ENCODE measurements at regions not wholly inside any gene's neighbourhood (a gene's known extent, or its start where the extent isn't known, plus 50 kb on each side); places are given as distances from the start of the nearest gene placed in this dataset.

DNA sequence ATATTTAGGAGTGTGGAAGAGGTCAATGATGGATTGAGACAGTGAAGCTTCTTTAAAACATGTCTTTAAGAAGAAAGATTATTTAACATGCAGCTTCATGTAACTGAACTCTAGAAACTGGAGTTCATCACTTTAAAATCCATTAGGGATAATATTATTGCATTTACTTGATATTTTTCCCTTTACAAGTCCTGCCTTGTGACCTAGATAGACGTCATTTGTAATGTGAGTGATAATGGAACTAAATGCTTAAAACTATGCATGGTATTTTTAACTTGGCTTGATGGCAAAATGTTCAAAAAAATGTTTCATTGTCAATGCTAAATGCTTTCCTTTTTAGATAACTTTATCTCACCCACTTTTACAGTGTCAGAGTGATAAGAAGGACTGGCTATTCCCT is 723.7 kb downstream of the RWDD3 start:
- TF ChIP-seq, protein P1, sequence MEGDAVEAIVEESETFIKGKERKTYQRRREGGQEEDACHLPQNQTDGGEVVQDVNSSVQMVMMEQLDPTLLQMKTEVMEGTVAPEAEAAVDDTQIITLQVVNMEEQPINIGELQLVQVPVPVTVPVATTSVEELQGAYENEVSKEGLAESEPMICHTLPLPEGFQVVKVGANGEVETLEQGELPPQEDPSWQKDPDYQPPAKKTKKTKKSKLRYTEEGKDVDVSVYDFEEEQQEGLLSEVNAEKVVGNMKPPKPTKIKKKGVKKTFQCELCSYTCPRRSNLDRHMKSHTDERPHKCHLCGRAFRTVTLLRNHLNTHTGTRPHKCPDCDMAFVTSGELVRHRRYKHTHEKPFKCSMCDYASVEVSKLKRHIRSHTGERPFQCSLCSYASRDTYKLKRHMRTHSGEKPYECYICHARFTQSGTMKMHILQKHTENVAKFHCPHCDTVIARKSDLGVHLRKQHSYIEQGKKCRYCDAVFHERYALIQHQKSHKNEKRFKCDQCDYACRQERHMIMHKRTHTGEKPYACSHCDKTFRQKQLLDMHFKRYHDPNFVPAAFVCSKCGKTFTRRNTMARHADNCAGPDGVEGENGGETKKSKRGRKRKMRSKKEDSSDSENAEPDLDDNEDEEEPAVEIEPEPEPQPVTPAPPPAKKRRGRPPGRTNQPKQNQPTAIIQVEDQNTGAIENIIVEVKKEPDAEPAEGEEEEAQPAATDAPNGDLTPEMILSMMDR (IDR thresholded peaks at IDR 0.05; ENCODE audit: poor library complexity, severe bottlenecking): no peak
- no peaks in the 10 kb centered on the region for H3K36me3 ChIP-seq (ENCODE audit: low read depth)
- no peaks in the 10 kb centered on the region for H3K9me3 ChIP-seq (ENCODE audit: severe bottlenecking)
- DNase-seq (ENCODE audit: low spot score): no peak
- no peak overlapping the region for H3K4me3 ChIP-seq (ENCODE audit: severe bottlenecking)
- no peak for ATAC-seq (ENCODE audit: low read depth)
- H3K27ac ChIP-seq (ENCODE audit: poor library complexity, severe bottlenecking): no peak overlapping the region
- H3K27me3 ChIP-seq (ENCODE audit: insufficient read depth, poor library complexity, severe bottlenecking): no peaks in the 10 kb centered on the region
- H3K4me1 ChIP-seq (ENCODE audit: insufficient read depth, poor library complexity, severe bottlenecking): no peaks in the 10 kb centered on the region

DNA sequence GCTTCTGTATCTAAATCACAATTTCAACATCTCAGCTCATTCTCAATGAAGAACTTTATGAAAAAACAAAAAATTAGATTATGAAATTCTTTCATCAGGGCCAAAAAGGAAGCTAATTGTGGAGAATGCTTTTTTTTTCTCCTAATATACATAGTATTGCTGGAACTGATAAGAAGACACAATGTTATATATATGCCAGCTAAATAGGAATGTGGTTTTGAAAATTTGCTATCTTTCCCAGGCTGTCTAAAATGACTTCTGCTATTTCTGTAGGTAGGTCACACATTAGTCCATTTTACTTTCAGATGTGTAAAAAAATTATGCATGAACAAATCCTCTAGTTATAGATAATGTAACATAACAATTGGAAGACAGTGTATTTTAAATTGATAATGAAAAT is 732.9 kb downstream of the RWDD3 start:
- no peak for DNase-seq (ENCODE audit: low spot score)
- Histone ChIP-seq H3K4me3 (ENCODE audit: severe bottlenecking) (no peak overlapping the region), H3K27me3 (ENCODE audit: insufficient read depth, poor library complexity, severe bottlenecking) (peaks cover 6% of the 10 kb centered on the region), H3K36me3 (ENCODE audit: low read depth) (no peaks in the 10 kb centered on the region), H3K9me3 (ENCODE audit: severe bottlenecking) (no peaks in the 10 kb centered on the region), H3K4me1 (ENCODE audit: insufficient read depth, poor library complexity, severe bottlenecking) (no peaks in the 10 kb centered on the region), H3K27ac (ENCODE audit: poor library complexity, severe bottlenecking) (no peak overlapping the region)
- no peak for ATAC-seq (ENCODE audit: low read depth)
- TF ChIP-seq, protein P1 (IDR thresholded peaks at IDR 0.05; ENCODE audit: poor library complexity, severe bottlenecking): no peak

DNA sequence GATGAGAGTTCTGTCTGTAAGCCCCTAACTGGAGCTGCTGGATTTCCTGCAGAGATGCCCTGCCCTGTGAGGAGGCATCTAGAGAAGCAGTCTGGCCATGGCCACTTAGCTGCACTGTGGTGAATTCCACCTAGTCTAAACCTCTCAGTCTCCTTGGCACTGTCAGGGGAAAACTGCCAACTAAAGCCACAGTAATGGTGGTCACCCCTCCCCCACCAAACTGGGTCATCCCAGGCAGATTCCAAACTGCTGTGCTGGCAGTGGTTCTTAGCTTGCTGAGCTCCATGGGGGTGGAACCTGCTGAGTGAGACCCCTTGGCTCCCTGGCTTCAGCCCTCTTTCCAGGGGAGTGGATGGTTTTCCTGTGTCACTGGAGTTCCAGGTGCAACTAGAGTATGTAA is 740.6 kb downstream of the RWDD3 start:
- TF ChIP-seq, protein P1 (IDR thresholded peaks at IDR 0.05; ENCODE audit: poor library complexity, severe bottlenecking): no peak
- Histone ChIP-seq H3K36me3 (ENCODE audit: low read depth) (no peaks in the 10 kb centered on the region), H3K27ac (ENCODE audit: poor library complexity, severe bottlenecking) (no peak overlapping the region), H3K4me3 (ENCODE audit: severe bottlenecking) (no peak overlapping the region), H3K4me1 (ENCODE audit: insufficient read depth, poor library complexity, severe bottlenecking) (no peaks in the 10 kb centered on the region), H3K27me3 (ENCODE audit: insufficient read depth, poor library complexity, severe bottlenecking) (peaks cover 6% of the 10 kb centered on the region), H3K9me3 (ENCODE audit: severe bottlenecking) (no peaks in the 10 kb centered on the region)
- ATAC-seq (ENCODE audit: low read depth): no peak; the same call in 2 of the 3 replicates
- no peak for DNase-seq (ENCODE audit: low spot score)

DNA sequence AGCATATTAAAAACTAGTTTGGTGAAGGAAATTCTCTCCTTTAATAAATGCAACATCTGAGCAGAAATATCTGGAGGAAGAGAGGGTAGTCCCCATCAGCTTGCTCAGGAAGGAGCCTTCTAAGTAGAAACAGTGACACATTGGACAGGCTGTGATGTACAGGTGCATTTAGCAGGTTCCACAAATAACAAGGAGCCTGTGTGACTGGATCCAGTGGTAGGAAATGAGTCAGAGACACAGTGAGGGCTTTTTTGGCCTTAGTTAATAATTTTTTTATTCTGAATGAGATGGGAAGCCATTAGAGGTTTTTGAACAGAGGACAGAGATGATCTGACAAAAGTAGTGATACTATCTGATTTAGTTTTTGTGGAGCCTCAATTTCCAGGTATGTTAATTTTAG is 738.9 kb upstream of the PTBP2 start:
- Histone ChIP-seq H3K9me3 (ENCODE audit: severe bottlenecking) (no peaks in the 10 kb centered on the region), H3K27ac (ENCODE audit: poor library complexity, severe bottlenecking) (no peak overlapping the region), H3K4me3 (ENCODE audit: severe bottlenecking) (no peak overlapping the region), H3K36me3 (ENCODE audit: low read depth) (no peaks in the 10 kb centered on the region), H3K4me1 (ENCODE audit: insufficient read depth, poor library complexity, severe bottlenecking) (no peaks in the 10 kb centered on the region), H3K27me3 (ENCODE audit: insufficient read depth, poor library complexity, severe bottlenecking) (no peaks in the 10 kb centered on the region)
- no peak for ATAC-seq (ENCODE audit: low read depth)
- no peak for DNase-seq (ENCODE audit: low spot score)
- TF ChIP-seq, protein P1 (IDR thresholded peaks at IDR 0.05; ENCODE audit: poor library complexity, severe bottlenecking): no peak

DNA sequence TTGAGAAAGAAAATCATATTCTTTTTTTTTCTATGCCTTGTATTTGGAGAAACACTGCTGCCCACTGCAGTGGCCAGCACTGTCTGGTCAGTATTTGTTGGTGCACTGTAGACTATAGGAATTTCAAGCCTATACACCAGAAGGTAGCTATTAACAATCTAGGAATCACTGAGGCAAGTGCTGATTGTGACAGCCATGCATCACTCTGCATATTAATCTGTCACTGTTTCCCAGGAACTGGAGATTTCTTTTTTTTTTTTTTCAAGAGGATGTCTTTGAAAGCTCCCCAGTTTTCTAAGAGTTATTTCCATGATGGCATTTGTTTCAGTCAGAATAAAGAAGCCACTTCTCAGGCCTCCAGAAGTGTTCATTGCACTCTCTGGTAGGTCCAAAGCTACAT is 737.8 kb upstream of the PTBP2 start:
- no peak for ATAC-seq (ENCODE audit: low read depth)
- H3K27ac ChIP-seq (ENCODE audit: poor library complexity, severe bottlenecking): no peak overlapping the region
- H3K36me3 ChIP-seq (ENCODE audit: low read depth): no peaks in the 10 kb centered on the region
- DNase-seq (ENCODE audit: low spot score): no peak
- no peaks in the 10 kb centered on the region for H3K9me3 ChIP-seq (ENCODE audit: severe bottlenecking)
- H3K4me1 ChIP-seq (ENCODE audit: insufficient read depth, poor library complexity, severe bottlenecking): no peaks in the 10 kb centered on the region
- TF ChIP-seq, protein P1 (IDR thresholded peaks at IDR 0.05; ENCODE audit: poor library complexity, severe bottlenecking): no peak
- no peak overlapping the region for H3K4me3 ChIP-seq (ENCODE audit: severe bottlenecking)
- no peaks in the 10 kb centered on the region for H3K27me3 ChIP-seq (ENCODE audit: insufficient read depth, poor library complexity, severe bottlenecking)
